ENCODE measurements at regions not wholly inside any gene's neighbourhood (a gene's known extent, or its start where the extent isn't known, plus 50 kb on each side); places are given as distances from the start of the nearest gene placed in this dataset.

DNA sequence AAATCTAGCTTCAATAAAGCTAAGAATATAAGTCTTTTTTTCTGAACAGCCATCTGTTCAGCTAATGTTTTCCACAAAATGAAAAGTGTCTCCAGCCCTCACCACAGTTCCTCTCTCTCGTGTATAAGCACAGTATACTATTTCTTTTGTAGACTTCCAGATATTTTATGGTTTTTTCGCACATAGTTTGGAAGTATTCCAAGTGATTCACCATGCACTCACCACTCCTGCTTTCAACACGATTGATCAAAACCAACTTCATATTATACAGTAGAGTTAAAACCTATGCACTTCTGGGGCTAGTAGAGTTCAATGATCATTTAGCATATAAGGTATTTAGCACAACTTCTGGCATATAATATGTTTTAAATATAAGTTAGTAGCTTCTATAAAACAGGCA, 105.8 kb upstream of the DCAF12L1 start:
- Histone ChIP-seq H2BK120ac (ENCODE audit: low read depth, low read length, poor library complexity, severe bottlenecking) (no peak overlapping the region), H3K4me1 (ENCODE audit: insufficient read depth, low read length) (no peaks in the 10 kb centered on the region), H2BK12ac (ENCODE audit: insufficient read length, low read depth, low read length) (no peak overlapping the region), H3K23ac (ENCODE audit: insufficient read length, low read depth, low read length) (no peak overlapping the region), H3K9ac (ENCODE audit: extremely low read depth, insufficient read length, low read length) (no peak overlapping the region), H3K4me2 (ENCODE audit: insufficient read depth, insufficient read length, low read length) (no peak overlapping the region), H2AK5ac (ENCODE audit: insufficient read length, low read length) (no peak overlapping the region), H3K79me1 (ENCODE audit: insufficient read depth, low read depth, low read length, poor library complexity, severe bottlenecking) (no peaks in the 10 kb centered on the region), H3K14ac (ENCODE audit: insufficient read depth, low read length) (no peak overlapping the region), H2BK5ac (ENCODE audit: insufficient read length, low read length) (no peak overlapping the region), H3K9me3 (ENCODE audit: control insufficient read depth, low read depth, low read length) (no peaks in the 10 kb centered on the region), H4K91ac (ENCODE audit: insufficient read length, low read depth, low read length) (no peak overlapping the region), H2BK15ac (ENCODE audit: low read depth, low read length) (no peak overlapping the region), H4K20me1 (ENCODE audit: control insufficient read depth, insufficient read depth, insufficient read length) (no peaks in the 10 kb centered on the region), H3T11ph (ENCODE audit: low read length) (no peak overlapping the region), H3K79me2 (ENCODE audit: insufficient read depth, low read length) (no peaks in the 10 kb centered on the region), H3K4ac (ENCODE audit: low read depth, low read length) (no peak overlapping the region), H4K5ac (ENCODE audit: insufficient read length, low read depth, low read length) (no peak overlapping the region), H3K18ac (ENCODE audit: insufficient read length, low read depth, low read length) (no peak overlapping the region), H4K8ac (replicated peaks; ENCODE audit: insufficient read length, low read depth, low read length) (no peak overlapping the region), H3K56ac (ENCODE audit: insufficient read length, low read depth, low read length) (no peak overlapping the region), H3K27me3 (ENCODE audit: insufficient read depth, low read length) (no peaks in the 10 kb centered on the region), H3K23me2 (ENCODE audit: insufficient read length, low read depth, low read length, poor library complexity, severe bottlenecking) (no peaks in the 10 kb centered on the region), H2AFZ (ENCODE audit: low read length) (no peak overlapping the region), H2BK20ac (ENCODE audit: low read depth, low read length, poor library complexity, severe bottlenecking) (no peak overlapping the region), H3K27ac (ENCODE audit: insufficient read length, low read depth, low read length) (no peak overlapping the region)
- no peak overlapping the region for H3K4me3 Mint-ChIP-seq
- WGBS (ENCODE audit: extremely low coverage, insufficient read length, low lambda C conversion rate) = no CpG with 5 or more reads among the region's 3 CpGs
- no peaks in the 10 kb centered on the region for H3K27me3 Mint-ChIP-seq (ENCODE audit: low read depth)
- no peak for DNase-seq
- no peaks in the 10 kb centered on the region for H3K4me1 Mint-ChIP-seq
- TF ChIP-seq, protein P1, sequence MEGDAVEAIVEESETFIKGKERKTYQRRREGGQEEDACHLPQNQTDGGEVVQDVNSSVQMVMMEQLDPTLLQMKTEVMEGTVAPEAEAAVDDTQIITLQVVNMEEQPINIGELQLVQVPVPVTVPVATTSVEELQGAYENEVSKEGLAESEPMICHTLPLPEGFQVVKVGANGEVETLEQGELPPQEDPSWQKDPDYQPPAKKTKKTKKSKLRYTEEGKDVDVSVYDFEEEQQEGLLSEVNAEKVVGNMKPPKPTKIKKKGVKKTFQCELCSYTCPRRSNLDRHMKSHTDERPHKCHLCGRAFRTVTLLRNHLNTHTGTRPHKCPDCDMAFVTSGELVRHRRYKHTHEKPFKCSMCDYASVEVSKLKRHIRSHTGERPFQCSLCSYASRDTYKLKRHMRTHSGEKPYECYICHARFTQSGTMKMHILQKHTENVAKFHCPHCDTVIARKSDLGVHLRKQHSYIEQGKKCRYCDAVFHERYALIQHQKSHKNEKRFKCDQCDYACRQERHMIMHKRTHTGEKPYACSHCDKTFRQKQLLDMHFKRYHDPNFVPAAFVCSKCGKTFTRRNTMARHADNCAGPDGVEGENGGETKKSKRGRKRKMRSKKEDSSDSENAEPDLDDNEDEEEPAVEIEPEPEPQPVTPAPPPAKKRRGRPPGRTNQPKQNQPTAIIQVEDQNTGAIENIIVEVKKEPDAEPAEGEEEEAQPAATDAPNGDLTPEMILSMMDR (conservative IDR thresholded peaks at IDR 0.05) = no peak
- peaks cover 5 to 38% of the 10 kb centered on the region in 2 experiments for H3K9me3 Mint-ChIP-seq
- no peak overlapping the region for H3K27ac Mint-ChIP-seq
- no peaks in the 10 kb centered on the region; a peak in 1 of 7 replicates for H3K36me3 Mint-ChIP-seq (ENCODE audit: insufficient read depth in 1 of 3, low read depth in 3 of 3)

Data from H9 (cell line).